GM13976 (cell line): ENCODE measurements at regions not wholly inside any gene's neighbourhood (a gene's known extent, or its start where the extent isn't known, plus 50 kb on each side); places are given as distances from the start of the nearest gene placed in this dataset.

ENCODE experiments used
- DNase-seq: peaks from one replicate; pipeline ENCODE4 v3.0.0; 2012; ENCODE audit warnings: low spot score
- in situ Hi-C: fragments of 300-500 bp; cut with MboI; formaldehyde crosslinking; loops from one replicate; pipeline ENCODE4 v1.12.0; 2022; ENCODE audit warnings: low sequenced_read_pairs, mixed read lengths, inconsistent platforms; ENCODE audit not compliant: unreplicated experiment
- TF ChIP-seq, protein P1 (sequence below): IDR thresholded peaks from 2 replicates; pipeline ENCODE4 v1.5.1; 2012; ENCODE audit warnings: borderline replicate concordance, mild to moderate bottlenecking; ENCODE audit not compliant: insufficient read depth; ENCODE audit errors: extremely low read depth, missing control alignments, control extremely low read depth

DNA sequence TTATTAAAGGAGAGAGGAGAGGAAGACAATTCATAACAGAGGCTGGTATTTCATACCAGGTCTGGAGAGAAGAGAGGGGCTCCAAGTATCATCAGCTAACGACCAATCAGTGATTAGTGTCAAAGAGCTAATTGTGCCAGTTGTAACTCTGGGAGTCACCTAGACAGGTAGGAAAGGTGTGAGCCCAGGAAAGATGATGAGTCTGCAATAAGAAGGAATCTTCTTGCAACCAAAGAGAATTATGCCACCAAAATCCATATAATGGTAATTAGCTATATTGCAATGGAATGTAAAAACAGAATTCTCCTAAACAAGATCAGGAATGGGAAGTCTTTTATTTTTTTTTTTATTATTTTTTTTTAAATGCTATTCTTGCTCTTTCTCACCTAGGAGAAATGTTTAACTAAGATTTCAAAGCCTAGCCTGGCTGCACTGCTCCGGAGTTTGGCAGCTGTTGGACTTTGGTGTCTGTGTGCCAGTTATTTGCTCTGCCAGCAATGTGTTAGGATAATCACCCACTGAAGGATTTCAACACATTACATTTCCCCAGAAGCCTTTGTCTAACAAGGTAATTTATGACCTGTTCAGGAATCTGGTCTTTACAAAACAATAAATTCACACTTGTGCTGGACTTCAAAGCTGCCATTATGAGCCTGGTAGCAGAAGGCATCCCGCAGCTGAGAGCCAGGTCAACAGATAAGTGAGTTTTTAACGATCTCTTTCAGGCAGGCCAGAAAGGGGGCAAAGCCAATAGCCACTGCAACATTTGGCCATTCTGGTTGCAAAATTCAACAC lies 89.4 kb downstream of the FOXB1 start:
- TF ChIP-seq, protein P1, sequence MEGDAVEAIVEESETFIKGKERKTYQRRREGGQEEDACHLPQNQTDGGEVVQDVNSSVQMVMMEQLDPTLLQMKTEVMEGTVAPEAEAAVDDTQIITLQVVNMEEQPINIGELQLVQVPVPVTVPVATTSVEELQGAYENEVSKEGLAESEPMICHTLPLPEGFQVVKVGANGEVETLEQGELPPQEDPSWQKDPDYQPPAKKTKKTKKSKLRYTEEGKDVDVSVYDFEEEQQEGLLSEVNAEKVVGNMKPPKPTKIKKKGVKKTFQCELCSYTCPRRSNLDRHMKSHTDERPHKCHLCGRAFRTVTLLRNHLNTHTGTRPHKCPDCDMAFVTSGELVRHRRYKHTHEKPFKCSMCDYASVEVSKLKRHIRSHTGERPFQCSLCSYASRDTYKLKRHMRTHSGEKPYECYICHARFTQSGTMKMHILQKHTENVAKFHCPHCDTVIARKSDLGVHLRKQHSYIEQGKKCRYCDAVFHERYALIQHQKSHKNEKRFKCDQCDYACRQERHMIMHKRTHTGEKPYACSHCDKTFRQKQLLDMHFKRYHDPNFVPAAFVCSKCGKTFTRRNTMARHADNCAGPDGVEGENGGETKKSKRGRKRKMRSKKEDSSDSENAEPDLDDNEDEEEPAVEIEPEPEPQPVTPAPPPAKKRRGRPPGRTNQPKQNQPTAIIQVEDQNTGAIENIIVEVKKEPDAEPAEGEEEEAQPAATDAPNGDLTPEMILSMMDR, result no peak
- no peak for DNase-seq
- in situ Hi-C loops, result no loop called here

DNA sequence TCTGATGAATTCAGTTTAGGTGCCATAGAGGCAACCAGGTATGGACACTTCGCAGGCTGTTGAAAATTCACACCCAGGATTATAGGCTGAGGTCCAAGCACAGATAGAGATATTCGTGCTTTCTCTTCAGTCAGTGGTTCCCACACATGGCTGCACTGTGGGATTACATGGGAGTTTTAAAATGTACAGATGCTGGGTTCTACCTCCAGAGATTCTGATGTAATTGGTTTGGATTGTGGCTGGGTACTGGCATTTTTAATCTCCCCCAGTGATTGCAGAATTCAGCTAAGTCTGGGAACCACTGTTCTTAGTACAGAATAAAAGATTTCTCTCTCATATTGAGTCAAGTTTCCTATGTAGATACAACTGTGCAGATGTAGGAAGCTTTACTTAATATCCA lies 91.6 kb downstream of the FOXB1 start:
- no peak for DNase-seq
- in situ Hi-C loops, result no loop called here
- TF ChIP-seq, protein P1, result no peak

DNA sequence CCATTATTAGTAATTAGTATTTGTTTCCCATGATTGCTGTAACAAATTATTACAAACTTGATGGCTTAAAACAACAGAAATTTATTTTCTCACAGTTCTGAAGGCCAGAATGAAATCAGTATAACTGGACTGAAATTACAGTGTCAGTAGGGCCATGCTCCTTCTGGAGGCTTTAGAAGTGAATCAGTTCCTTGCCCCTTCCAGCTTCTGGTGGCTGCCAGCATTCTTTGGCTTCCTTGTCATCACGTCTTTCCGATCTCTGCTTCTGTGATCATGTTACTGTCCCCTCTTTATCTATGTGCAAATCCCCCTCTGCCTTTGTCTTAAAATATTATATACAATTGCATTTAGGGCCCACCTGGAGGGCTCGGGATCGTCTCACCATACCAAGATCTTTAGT lies 92.0 kb downstream of the FOXB1 start:
- in situ Hi-C loops, result no loop called here
- no peak for DNase-seq
- TF ChIP-seq, protein P1, result no peak

DNA sequence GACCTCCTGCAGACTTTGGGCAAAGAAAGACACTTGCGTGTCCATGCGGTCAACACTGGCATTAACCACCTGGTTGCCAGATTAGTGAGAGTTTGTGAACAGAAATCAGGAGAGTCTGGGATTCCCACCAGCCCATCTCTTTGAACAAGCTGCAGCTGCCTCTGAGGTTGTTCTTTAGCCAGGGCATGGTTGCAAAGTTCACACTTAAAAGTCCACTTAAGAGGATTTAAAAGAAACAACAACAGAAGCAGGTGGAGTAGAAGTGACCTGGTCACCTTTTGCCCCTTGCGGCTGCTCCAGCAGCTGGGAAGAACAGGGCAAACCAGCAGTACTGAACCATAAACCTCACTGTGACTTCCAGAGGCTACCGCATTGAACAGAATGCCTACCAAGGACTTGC lies 97.3 kb downstream of the FOXB1 start:
- no peak for DNase-seq
- TF ChIP-seq, protein P1, result no peak
- in situ Hi-C loops, result no loop called here

DNA sequence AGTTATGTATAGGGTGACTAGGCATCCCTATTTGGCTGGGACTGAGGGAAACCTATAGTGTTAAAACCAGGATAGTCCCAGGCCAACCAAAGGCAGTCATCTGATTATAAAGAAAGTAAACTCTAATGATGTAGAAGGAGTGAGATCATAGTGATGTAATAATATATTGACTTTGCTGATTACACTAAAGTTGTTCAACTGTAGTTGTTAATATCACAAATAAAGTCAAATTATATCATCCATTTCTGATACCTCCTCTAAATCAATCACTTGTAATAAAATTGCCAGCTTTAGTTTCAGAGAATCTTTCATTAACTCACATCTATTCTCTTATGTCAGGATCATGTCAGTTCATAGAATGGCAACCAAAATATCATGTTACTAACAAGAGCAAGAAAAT lies 98.6 kb downstream of the FOXB1 start:
- TF ChIP-seq, protein P1, result no peak
- DNase-seq, result no peak
- in situ Hi-C loops, result no loop called here

DNA sequence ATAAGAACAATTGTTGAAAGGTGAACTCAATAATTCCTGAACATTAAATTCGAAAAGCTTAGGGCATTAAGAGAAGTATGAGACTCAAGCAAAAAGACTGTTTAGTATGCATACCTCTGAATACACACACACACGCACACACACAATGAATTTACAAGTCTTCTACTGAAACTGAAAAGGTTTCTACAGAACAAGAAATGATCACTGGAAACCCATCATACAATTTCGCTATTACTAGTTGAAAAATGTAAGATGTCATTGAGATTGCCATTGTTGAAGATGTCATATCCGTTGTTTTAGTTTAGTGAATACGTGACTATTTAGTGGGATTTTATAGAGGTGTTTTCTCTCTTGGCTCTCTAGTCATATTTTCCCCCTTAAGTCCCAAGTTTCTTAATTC lies 106.8 kb downstream of the FOXB1 start:
- no peak for DNase-seq
- TF ChIP-seq, protein P1, result no peak
- in situ Hi-C loops, result no loop called here
